ENCODE measurements at regions not wholly inside any gene's neighbourhood (a gene's known extent, or its start where the extent isn't known, plus 50 kb on each side); places are given as distances from the start of the nearest gene placed in this dataset.

- no peak for DNase-seq (ENCODE audit: low spot score)
- intact Hi-C loops (cut with DNase I), result no loop called here
Measured at GRCh38 chr11:70808686-70809375, 410.5 kb downstream of the CTTN start.

GRCh38 chr11:70810133-70810532 lies 411.8 kb downstream of the CTTN start:
- no peak for DNase-seq (ENCODE audit: low spot score)
- intact Hi-C loops (cut with DNase I), result no loop called here

- intact Hi-C loops (cut with DNase I), result no loop called here
- DNase-seq (ENCODE audit: low spot score), result no peak
Measured at GRCh38 chr11:70810681-70811080, 412.4 kb downstream of the CTTN start.

GRCh38 chr11:70811483-70811882 lies 413.2 kb downstream of the CTTN start:
- no peak for DNase-seq (ENCODE audit: low spot score)
- intact Hi-C loops (cut with DNase I), result no loop called here

GRCh38 chr11:70811915-70812314 lies 413.6 kb downstream of the CTTN start:
- intact Hi-C loops (cut with DNase I), result no loop called here
- DNase-seq (ENCODE audit: low spot score), result no peak

- no peak for DNase-seq (ENCODE audit: low spot score)
- intact Hi-C loops (cut with DNase I), result no loop called here
Measured at GRCh38 chr11:70812472-70812871, 414.1 kb downstream of the CTTN start.

- DNase-seq (ENCODE audit: low spot score), result no peak
- intact Hi-C loops (cut with DNase I), result no loop called here
Measured at GRCh38 chr11:70813651-70814050, 415.3 kb downstream of the CTTN start.

- intact Hi-C loops (cut with DNase I), result no loop called here
- no peak for DNase-seq (ENCODE audit: low spot score)
Measured at GRCh38 chr11:70815485-70815832, 417.1 kb downstream of the CTTN start.

- intact Hi-C loops (cut with DNase I), result no loop called here
- no peak for DNase-seq (ENCODE audit: low spot score)
Measured at GRCh38 chr11:70816156-70816678, 417.9 kb downstream of the CTTN start.

GRCh38 chr11:70818351-70818750 lies 420.0 kb downstream of the CTTN start:
- intact Hi-C loops (cut with DNase I), result no loop called here
- no peak for DNase-seq (ENCODE audit: low spot score)

- DNase-seq (ENCODE audit: low spot score), result no peak
- intact Hi-C loops (cut with DNase I), result no loop called here
Measured at GRCh38 chr11:70819022-70819421, 420.7 kb downstream of the CTTN start.

- intact Hi-C loops (cut with DNase I), result no loop called here
- no peak for DNase-seq (ENCODE audit: low spot score)
Measured at GRCh38 chr11:70820311-70820710, 422.0 kb downstream of the CTTN start.

GRCh38 chr11:70820712-70821111 lies 422.4 kb downstream of the CTTN start:
- intact Hi-C loops (cut with DNase I), result no loop called here
- no peak for DNase-seq (ENCODE audit: low spot score)

- DNase-seq (ENCODE audit: low spot score), result no peak
- intact Hi-C loops (cut with DNase I), result no loop called here
Measured at GRCh38 chr11:70823771-70824170, 425.4 kb downstream of the CTTN start.

GRCh38 chr11:70824605-70825245 lies 426.4 kb downstream of the CTTN start:
- DNase-seq (ENCODE audit: low spot score), result no peak
- intact Hi-C loops (cut with DNase I), result no loop called here

GRCh38 chr11:70825893-70826540 lies 426.4 kb downstream of the SHANK2 start:
- DNase-seq (ENCODE audit: low spot score), result no peak
- intact Hi-C loops (cut with DNase I), result no loop called here

- intact Hi-C loops (cut with DNase I), result no loop called here
- DNase-seq (ENCODE audit: low spot score), result no peak
Measured at GRCh38 chr11:70826541-70827335, 425.6 kb downstream of the SHANK2 start.

- no peak for DNase-seq (ENCODE audit: low spot score)
- intact Hi-C loops (cut with DNase I), result no loop called here
Measured at GRCh38 chr11:70828593-70829082, 423.7 kb downstream of the SHANK2 start.

GRCh38 chr11:70829134-70829885 lies 423.1 kb downstream of the SHANK2 start:
- DNase-seq (ENCODE audit: low spot score), result no peak
- intact Hi-C loops (cut with DNase I), result no loop called here
